ENCODE measurements at regions not wholly inside any gene's neighbourhood (a gene's known extent, or its start where the extent isn't known, plus 50 kb on each side); places are given as distances from the start of the nearest gene placed in this dataset.

DNA sequence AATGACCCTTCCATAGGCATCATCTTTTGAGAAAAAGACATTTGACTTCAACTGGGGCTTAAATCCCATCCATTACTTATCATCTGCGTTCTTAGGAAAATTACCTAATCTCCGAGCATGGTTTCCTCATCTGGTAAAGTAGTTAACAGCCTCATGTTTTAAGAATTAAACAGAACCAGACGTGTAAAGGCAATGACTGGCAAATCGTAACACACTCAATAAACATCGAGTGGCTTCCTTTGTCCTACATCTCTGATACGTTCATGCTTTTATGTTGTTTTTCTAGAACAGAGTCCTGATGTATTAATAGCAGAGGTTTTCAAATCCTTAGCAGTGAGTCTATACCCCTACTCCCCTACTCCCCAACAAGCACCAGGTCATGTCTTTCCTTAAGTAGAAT is 189.7 kb upstream of the RGS6 start:
- Mint-ChIP-seq H3K4me1 (ENCODE audit: low read depth) (peaks cover 50% of the 10 kb centered on the region), H3K9me3 (peaks cover 7% of the 10 kb centered on the region; the same call in 1 of the 2 replicates), H3K36me3 (ENCODE audit: low read depth) (peaks cover 37% of the 10 kb centered on the region), H3K27me3 (ENCODE audit: insufficient read depth) (peaks cover 12% of the 10 kb centered on the region), H3K27ac (no peak overlapping the region), H3K4me3 (no peak overlapping the region)
- no peak for DNase-seq
- TF ChIP-seq, protein P1, sequence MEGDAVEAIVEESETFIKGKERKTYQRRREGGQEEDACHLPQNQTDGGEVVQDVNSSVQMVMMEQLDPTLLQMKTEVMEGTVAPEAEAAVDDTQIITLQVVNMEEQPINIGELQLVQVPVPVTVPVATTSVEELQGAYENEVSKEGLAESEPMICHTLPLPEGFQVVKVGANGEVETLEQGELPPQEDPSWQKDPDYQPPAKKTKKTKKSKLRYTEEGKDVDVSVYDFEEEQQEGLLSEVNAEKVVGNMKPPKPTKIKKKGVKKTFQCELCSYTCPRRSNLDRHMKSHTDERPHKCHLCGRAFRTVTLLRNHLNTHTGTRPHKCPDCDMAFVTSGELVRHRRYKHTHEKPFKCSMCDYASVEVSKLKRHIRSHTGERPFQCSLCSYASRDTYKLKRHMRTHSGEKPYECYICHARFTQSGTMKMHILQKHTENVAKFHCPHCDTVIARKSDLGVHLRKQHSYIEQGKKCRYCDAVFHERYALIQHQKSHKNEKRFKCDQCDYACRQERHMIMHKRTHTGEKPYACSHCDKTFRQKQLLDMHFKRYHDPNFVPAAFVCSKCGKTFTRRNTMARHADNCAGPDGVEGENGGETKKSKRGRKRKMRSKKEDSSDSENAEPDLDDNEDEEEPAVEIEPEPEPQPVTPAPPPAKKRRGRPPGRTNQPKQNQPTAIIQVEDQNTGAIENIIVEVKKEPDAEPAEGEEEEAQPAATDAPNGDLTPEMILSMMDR (IDR thresholded peaks at IDR 0.05): no peak

DNA sequence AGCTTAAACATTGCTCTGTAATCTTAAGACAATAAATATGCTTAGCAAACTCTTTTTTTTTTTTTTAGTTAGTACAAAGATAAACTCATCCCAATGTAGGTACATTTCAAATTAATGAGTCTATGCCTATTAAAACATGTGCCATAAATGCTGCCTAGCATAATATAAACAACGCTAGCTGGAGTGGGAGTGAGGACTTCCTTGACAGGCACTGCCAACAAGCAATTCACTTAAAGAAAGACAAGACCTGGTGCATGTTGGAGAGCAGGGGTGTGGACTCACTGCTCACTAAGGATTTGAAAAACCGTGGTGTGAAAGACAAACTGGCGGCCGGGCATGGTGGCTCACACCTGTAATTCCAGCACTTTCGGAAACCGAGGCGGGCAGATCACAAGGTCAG is 187.2 kb upstream of the RGS6 start:
- H3K27me3 Mint-ChIP-seq (ENCODE audit: insufficient read depth): peaks cover 8% of the 10 kb centered on the region
- H3K4me3 Mint-ChIP-seq: no peak overlapping the region; the same call in 1 of the 2 replicates
- H3K36me3 Mint-ChIP-seq (ENCODE audit: low read depth): peaks cover 37% of the 10 kb centered on the region
- DNase-seq: no peak
- peaks cover 42% of the 10 kb centered on the region for H3K4me1 Mint-ChIP-seq (ENCODE audit: low read depth)
- TF ChIP-seq, protein P1 (IDR thresholded peaks at IDR 0.05): no peak
- peaks cover 27% of the 10 kb centered on the region for H3K9me3 Mint-ChIP-seq
- no peak overlapping the region for H3K27ac Mint-ChIP-seq

DNA sequence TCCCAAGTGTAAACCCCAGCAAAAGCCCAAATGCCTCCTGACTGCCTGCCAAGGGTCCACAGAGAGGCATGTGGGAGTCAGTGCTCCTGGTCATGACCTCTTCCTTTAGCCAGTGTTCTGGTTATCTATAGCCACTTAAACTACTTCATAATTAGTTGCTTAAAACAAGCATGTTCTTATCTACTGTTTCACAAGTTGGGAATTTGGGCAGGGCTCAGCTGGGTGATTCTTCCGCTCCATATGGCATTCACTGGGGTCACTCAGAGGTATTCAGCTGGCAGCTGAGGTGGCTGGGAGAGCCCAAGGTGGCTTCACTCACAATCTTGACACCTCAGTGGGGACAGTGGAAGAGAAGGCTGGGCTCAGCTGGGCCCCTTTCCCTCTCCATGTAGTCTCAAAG is 184.0 kb upstream of the RGS6 start:
- Mint-ChIP-seq H3K4me1 (ENCODE audit: low read depth) (peaks cover 30% of the 10 kb centered on the region), H3K36me3 (ENCODE audit: low read depth) (peaks cover 20% of the 10 kb centered on the region), H3K27ac (no peak overlapping the region), H3K9me3 (peaks cover 27% of the 10 kb centered on the region), H3K4me3 (no peak overlapping the region), H3K27me3 (ENCODE audit: insufficient read depth) (peaks cover 2% of the 10 kb centered on the region; the same call in 1 of the 2 replicates)
- DNase-seq: no peak
- TF ChIP-seq, protein P1 (IDR thresholded peaks at IDR 0.05): no peak

DNA sequence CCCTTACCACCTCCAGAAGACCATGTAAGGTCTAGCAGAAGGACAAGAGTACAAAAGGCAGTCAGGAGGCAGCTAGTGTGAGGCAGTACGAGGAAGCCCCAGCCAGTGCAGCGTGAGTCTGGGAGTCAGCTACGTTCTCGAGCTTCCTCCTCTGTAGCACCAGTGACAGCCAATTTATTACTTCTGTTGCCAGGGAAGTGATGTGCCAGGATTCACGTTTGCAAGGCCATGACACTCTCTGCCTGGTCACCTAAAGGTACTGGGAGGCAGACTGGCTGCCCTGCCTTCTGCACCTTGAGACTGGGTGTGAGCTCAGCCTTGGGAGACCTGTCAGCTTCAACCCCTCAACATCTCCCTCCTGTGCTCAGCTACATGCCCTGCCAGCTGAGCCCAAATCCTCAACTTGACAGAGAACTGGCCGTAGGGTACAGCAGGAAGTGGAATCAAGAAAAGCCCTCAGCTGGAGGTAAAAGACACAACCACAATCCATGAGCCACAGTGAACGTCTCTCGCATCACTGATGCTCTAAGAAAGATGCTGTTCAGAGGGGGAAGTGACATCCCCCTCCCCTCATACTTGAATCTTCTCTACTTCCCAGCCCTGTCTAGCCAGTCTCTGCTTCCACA is 182.5 kb upstream of the RGS6 start:
- Mint-ChIP-seq H3K27me3 (ENCODE audit: insufficient read depth) (no peaks in the 10 kb centered on the region; the same call in 1 of the 2 replicates), H3K9me3 (peaks cover 27% of the 10 kb centered on the region), H3K4me3 (no peak overlapping the region), H3K4me1 (ENCODE audit: low read depth) (peaks cover 24% of the 10 kb centered on the region), H3K27ac (no peak overlapping the region), H3K36me3 (ENCODE audit: low read depth) (peaks cover 20% of the 10 kb centered on the region)
- no peak for DNase-seq
- TF ChIP-seq, protein P1 (IDR thresholded peaks at IDR 0.05): no peak

DNA sequence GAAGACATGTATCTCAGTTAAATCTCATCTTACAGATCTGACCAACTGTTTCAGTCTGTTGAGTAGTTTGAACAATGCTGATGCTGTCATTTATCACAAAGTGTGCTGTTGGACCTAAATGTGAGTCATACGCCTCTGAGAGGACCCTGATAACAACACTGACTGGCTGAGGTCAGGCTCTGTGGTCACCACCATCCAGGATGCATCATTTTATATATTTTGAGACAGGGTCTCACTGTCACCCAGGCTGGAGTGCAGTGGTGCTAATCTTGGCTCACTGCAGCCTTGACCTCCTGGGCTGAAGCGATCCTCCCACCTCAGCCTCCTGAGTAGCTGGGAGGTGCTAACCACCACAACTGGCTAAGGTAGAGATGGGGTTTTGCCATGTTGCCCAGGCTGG is 181.0 kb upstream of the RGS6 start:
- H3K36me3 Mint-ChIP-seq (ENCODE audit: low read depth): peaks cover 20% of the 10 kb centered on the region
- DNase-seq: no peak
- no peak overlapping the region for H3K27ac Mint-ChIP-seq

More for the DNA sequence above, 181.0 kb upstream of the RGS6 start:
- peaks cover 23% of the 10 kb centered on the region for H3K9me3 Mint-ChIP-seq
- peaks cover 20% of the 10 kb centered on the region for H3K4me1 Mint-ChIP-seq (ENCODE audit: low read depth)
- TF ChIP-seq, protein P1 (IDR thresholded peaks at IDR 0.05): no peak
- no peak overlapping the region for H3K4me3 Mint-ChIP-seq
- no peaks in the 10 kb centered on the region; the same call in 1 of the 2 replicates for H3K27me3 Mint-ChIP-seq (ENCODE audit: insufficient read depth)
